ENCODE measurements at regions not wholly inside any gene's neighbourhood (a gene's known extent, or its start where the extent isn't known, plus 50 kb on each side); places are given as distances from the start of the nearest gene placed in this dataset.
A peak's percentile ranks its signal among the peaks of the same experiment; 100 is the strongest.

DNA sequence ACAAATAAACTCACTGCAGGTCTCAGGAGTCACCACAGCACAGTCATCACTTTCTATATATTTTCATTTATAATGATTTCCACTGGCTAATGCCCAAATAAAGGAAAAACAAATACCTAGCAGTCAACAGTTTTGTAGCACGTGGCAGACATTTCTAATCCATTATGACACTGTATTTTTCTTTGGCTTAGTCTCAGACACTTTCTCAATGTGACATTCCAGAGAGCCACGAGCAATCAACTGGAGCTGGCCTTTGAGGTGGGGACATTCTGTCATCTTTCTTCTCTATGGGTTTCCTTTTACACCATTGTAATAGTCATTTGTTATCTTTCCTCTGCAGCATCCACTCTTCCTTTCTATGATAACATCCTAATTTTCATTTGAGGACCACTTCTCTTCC lies 119.7 kb downstream of the WNT5A start:
- no peak overlapping the region for H3K4me3 ChIP-seq
- H3K9me3 ChIP-seq (replicated peaks): no peaks in the 10 kb centered on the region
- no peak overlapping the region for H3K27ac ChIP-seq
- DNase-seq (ENCODE audit: low read depth in 1 of 2, low spot score in 2 of 2): no peak
- H3K36me3 ChIP-seq: no peaks in the 10 kb centered on the region
- H3K27me3 ChIP-seq (replicated peaks): no peaks in the 10 kb centered on the region
- peaks cover 5% of the 10 kb centered on the region for H3K4me1 ChIP-seq (replicated peaks)

- no peaks in the 10 kb centered on the region for H3K9me3 ChIP-seq (replicated peaks)
- H3K27me3 ChIP-seq (replicated peaks): no peaks in the 10 kb centered on the region
- no peak overlapping the region for H3K27ac ChIP-seq
- peaks cover 9% of the 10 kb centered on the region for H3K4me1 ChIP-seq (replicated peaks)
- H3K36me3 ChIP-seq: no peaks in the 10 kb centered on the region
- no peak for DNase-seq (ENCODE audit: low read depth in 1 of 2, low spot score in 2 of 2)
- H3K4me3 ChIP-seq: no peak overlapping the region
Observed at GRCh38 chr3:55364421-55364820, 122.7 kb downstream of the WNT5A start.

GRCh38 chr3:55362210-55362960 lies 124.7 kb downstream of the WNT5A start:
- Histone ChIP-seq H3K4me1 (replicated peaks) (peaks cover 9% of the 10 kb centered on the region), H3K27ac (no peak overlapping the region), H3K9me3 (replicated peaks) (no peaks in the 10 kb centered on the region), H3K4me3 (no peak overlapping the region), H3K36me3 (no peaks in the 10 kb centered on the region), H3K27me3 (replicated peaks) (no peaks in the 10 kb centered on the region)
- DNase-seq (ENCODE audit: low read depth in 1 of 2, low spot score in 2 of 2): peak in 1 of 2 experiments; percentile 7

DNA sequence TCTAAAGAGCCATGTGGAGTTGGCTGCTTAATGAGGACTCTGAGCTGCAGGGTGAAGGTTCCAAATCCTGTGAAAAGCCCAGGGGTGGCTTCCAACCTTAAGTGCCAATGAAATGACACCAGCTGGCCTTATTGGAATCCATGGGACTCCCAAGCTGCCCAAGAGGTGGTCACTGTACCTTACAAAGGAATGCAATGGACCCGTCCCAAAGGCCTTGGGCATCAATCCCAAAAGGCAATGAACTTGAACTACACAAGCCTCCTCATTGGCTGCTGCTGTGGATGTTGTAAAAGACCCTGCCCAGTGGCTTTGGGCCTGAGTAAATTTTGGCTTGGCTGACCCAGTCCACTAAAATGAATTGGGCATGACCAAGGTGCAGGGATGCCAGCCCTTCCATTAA lies 129.3 kb downstream of the WNT5A start:
- Histone ChIP-seq H3K27me3 (replicated peaks) (no peaks in the 10 kb centered on the region), H3K27ac (no peak overlapping the region), H3K4me1 (replicated peaks) (peaks cover 8% of the 10 kb centered on the region), H3K4me3 (no peak overlapping the region), H3K9me3 (replicated peaks) (no peaks in the 10 kb centered on the region), H3K36me3 (no peaks in the 10 kb centered on the region)
- DNase-seq (ENCODE audit: low read depth in 1 of 2, low spot score in 2 of 2): no peak

GRCh38 chr3:55352668-55353067 lies 134.4 kb downstream of the WNT5A start:
- no peaks in the 10 kb centered on the region for H3K4me1 ChIP-seq (replicated peaks)
- no peaks in the 10 kb centered on the region for H3K36me3 ChIP-seq
- H3K9me3 ChIP-seq (replicated peaks): no peaks in the 10 kb centered on the region
- H3K27me3 ChIP-seq (replicated peaks): no peaks in the 10 kb centered on the region
- no peak overlapping the region for H3K4me3 ChIP-seq
- no peak for DNase-seq (ENCODE audit: low read depth in 1 of 2, low spot score in 2 of 2)
- H3K27ac ChIP-seq: no peak overlapping the region

DNA sequence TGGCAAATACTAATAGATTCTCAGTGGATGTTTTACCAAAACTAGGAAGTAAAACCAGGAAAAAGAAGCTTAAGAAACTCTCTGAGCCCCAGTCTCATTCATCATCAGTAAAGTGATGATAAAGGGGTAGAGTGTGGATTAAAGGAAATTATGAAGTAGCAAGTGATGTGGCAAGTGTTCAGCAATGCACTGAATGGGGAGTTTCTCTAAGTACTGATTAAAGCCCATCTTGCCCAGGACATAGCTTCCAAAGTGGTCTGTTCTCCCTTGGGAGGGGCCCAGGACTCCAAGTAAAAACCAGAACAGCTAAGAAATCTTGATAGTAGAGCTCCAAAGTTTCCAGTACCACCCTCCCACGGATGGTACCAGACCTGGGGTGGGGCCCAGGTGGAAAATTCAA lies 137.3 kb downstream of the WNT5A start:
- Histone ChIP-seq H3K27ac (no peak overlapping the region), H3K9me3 (replicated peaks) (no peaks in the 10 kb centered on the region), H3K36me3 (no peaks in the 10 kb centered on the region), H3K27me3 (replicated peaks) (no peaks in the 10 kb centered on the region), H3K4me1 (replicated peaks) (no peaks in the 10 kb centered on the region), H3K4me3 (no peak overlapping the region)
- no peak for DNase-seq (ENCODE audit: low read depth in 1 of 2, low spot score in 2 of 2)

GRCh38 chr3:55343486-55344357 lies 143.4 kb downstream of the WNT5A start:
- H3K9me3 ChIP-seq (replicated peaks): no peaks in the 10 kb centered on the region
- H3K4me1 ChIP-seq (replicated peaks): no peaks in the 10 kb centered on the region
- H3K36me3 ChIP-seq: no peaks in the 10 kb centered on the region
- DNase-seq (ENCODE audit: low read depth in 1 of 2, low spot score in 2 of 2): peak in 1 of 2 experiments; percentile 9
- H3K4me3 ChIP-seq: no peak overlapping the region
- H3K27me3 ChIP-seq (replicated peaks): no peaks in the 10 kb centered on the region
- no peak overlapping the region for H3K27ac ChIP-seq

- Histone ChIP-seq H3K27me3 (replicated peaks) (no peaks in the 10 kb centered on the region), H3K36me3 (no peaks in the 10 kb centered on the region), H3K4me3 (no peak overlapping the region), H3K9me3 (replicated peaks) (no peaks in the 10 kb centered on the region), H3K27ac (no peak overlapping the region), H3K4me1 (replicated peaks) (no peaks in the 10 kb centered on the region)
- DNase-seq (ENCODE audit: low read depth in 1 of 2, low spot score in 2 of 2): no peak
Observed at GRCh38 chr3:55341502-55342031, 145.5 kb downstream of the WNT5A start.

DNA sequence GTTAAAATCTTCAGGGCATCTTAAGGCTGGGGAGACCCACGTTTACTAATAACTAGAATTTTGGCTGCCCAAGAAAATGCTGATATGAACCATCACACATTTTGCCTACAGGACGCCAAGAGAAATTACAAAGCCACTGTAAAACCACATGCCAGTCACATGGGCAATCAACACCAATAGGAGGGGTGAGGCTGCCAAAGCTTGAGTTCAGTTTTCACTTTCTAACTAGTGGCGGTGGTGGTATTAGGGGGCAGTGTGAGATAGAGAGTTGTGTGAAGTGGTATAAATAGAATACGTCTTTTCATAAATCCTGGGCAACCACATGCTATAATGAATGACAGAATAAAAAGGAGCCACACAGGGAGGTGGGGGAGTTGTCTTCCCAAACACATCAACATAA lies 147.3 kb downstream of the WNT5A start:
- Histone ChIP-seq H3K4me3 (no peak overlapping the region), H3K4me1 (replicated peaks) (no peaks in the 10 kb centered on the region), H3K27me3 (replicated peaks) (no peaks in the 10 kb centered on the region), H3K27ac (no peak overlapping the region), H3K36me3 (no peaks in the 10 kb centered on the region), H3K9me3 (replicated peaks) (no peaks in the 10 kb centered on the region)
- no peak for DNase-seq (ENCODE audit: low read depth in 1 of 2, low spot score in 2 of 2)

- no peak for DNase-seq (ENCODE audit: low read depth in 1 of 2, low spot score in 2 of 2)
- Histone ChIP-seq H3K27ac (no peak overlapping the region), H3K4me1 (replicated peaks) (no peaks in the 10 kb centered on the region), H3K36me3 (no peaks in the 10 kb centered on the region), H3K9me3 (replicated peaks) (no peaks in the 10 kb centered on the region), H3K27me3 (replicated peaks) (no peaks in the 10 kb centered on the region), H3K4me3 (no peak overlapping the region)
Observed at GRCh38 chr3:55339390-55339789, 147.7 kb downstream of the WNT5A start.

GRCh38 chr3:55337641-55338180 lies 149.4 kb downstream of the WNT5A start:
- H3K27ac ChIP-seq: no peak overlapping the region
- no peaks in the 10 kb centered on the region for H3K27me3 ChIP-seq (replicated peaks)
- H3K9me3 ChIP-seq (replicated peaks): no peaks in the 10 kb centered on the region
- no peaks in the 10 kb centered on the region for H3K4me1 ChIP-seq (replicated peaks)
- H3K4me3 ChIP-seq: no peak overlapping the region
- H3K36me3 ChIP-seq: no peaks in the 10 kb centered on the region
- DNase-seq (ENCODE audit: low read depth in 1 of 2, low spot score in 2 of 2): no peak

- H3K9me3 ChIP-seq (replicated peaks): no peaks in the 10 kb centered on the region
- H3K4me1 ChIP-seq (replicated peaks): peaks cover 18% of the 10 kb centered on the region
- no peak overlapping the region for H3K4me3 ChIP-seq
- no peak for DNase-seq (ENCODE audit: low read depth in 1 of 2, low spot score in 2 of 2)
- no peaks in the 10 kb centered on the region for H3K27me3 ChIP-seq (replicated peaks)
- no peak overlapping the region for H3K27ac ChIP-seq
- no peaks in the 10 kb centered on the region for H3K36me3 ChIP-seq
Observed at GRCh38 chr3:55333923-55334322, 153.2 kb downstream of the WNT5A start.

DNA sequence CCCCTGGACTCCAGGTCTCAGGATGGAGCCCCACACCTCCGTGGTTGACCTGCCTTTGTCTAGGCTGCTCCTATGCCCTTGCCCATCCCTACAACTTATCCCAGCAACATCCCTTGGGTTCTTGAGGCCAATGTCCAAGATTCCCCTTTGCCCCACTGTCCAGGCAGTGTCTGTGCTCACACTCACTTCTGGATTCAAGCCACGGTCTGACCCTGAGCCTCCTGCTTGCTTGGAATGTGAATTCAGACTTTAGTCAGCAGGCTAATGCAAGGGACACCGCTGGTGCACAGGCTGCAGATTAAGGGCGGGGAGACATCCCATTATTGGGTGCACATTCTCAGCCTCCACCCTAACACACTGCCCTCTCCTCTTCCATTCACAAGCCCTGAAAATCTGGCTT lies 154.1 kb downstream of the WNT5A start:
- no peak overlapping the region for H3K4me3 ChIP-seq
- H3K27ac ChIP-seq: no peak overlapping the region
- no peaks in the 10 kb centered on the region for H3K36me3 ChIP-seq
- H3K9me3 ChIP-seq (replicated peaks): no peaks in the 10 kb centered on the region
- no peaks in the 10 kb centered on the region for H3K27me3 ChIP-seq (replicated peaks)
- DNase-seq (ENCODE audit: low read depth in 1 of 2, low spot score in 2 of 2): no peak
- H3K4me1 ChIP-seq (replicated peaks): peaks cover 18% of the 10 kb centered on the region

DNA sequence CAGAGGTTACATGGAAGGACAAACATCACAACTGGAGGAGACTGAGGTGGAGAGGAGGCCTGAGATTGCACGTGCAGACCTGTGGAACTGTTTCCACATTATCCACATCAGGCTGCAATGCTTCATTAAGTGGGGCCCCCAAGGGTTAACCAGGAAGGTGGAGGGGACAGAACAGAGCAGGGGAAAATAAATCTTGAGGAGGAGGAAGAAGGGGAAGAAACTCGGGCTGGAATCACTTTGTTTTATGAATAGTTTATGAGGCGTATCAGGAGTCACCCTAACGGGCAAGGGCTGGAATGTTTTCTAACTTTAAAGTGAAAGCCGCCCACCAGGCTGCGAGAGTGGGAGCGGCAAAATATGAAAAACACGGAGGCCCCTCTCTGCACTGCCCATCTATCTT lies 154.9 kb downstream of the WNT5A start:
- Histone ChIP-seq H3K27me3 (replicated peaks) (no peaks in the 10 kb centered on the region), H3K4me3 (no peak overlapping the region), H3K9me3 (replicated peaks) (no peaks in the 10 kb centered on the region), H3K27ac (no peak overlapping the region), H3K36me3 (no peaks in the 10 kb centered on the region), H3K4me1 (replicated peaks) (peaks cover 18% of the 10 kb centered on the region)
- DNase-seq (ENCODE audit: low read depth in 1 of 2, low spot score in 2 of 2): no peak

Data from SJSA1 (cell line).